AG09309 (cell line): ENCODE measurements at regions not wholly inside any gene's neighbourhood (a gene's known extent, or its start where the extent isn't known, plus 50 kb on each side); places are given as distances from the start of the nearest gene placed in this dataset.

Experiments used
- DNase-seq: peaks from one replicate; pipeline ENCODE4 v3.0.0-alpha.2; 2010; ENCODE audit warnings: low read depth
- H3K4me3 ChIP-seq: 2 replicates; pipeline ENCODE4 v1.5.1; 2011; ENCODE audit warnings: mild to moderate bottlenecking, low read depth, low read length, moderate library complexity; ENCODE audit not compliant: control insufficient read depth
- TF ChIP-seq, protein P1 (sequence below): IDR thresholded peaks from 2 replicates; pipeline ENCODE4 v1.5.1; 2011; ENCODE audit warnings: mild to moderate bottlenecking, low read depth, low read length, inconsistent platforms; ENCODE audit not compliant: insufficient read depth, control insufficient read depth; ENCODE audit errors: missing control alignments

DNA sequence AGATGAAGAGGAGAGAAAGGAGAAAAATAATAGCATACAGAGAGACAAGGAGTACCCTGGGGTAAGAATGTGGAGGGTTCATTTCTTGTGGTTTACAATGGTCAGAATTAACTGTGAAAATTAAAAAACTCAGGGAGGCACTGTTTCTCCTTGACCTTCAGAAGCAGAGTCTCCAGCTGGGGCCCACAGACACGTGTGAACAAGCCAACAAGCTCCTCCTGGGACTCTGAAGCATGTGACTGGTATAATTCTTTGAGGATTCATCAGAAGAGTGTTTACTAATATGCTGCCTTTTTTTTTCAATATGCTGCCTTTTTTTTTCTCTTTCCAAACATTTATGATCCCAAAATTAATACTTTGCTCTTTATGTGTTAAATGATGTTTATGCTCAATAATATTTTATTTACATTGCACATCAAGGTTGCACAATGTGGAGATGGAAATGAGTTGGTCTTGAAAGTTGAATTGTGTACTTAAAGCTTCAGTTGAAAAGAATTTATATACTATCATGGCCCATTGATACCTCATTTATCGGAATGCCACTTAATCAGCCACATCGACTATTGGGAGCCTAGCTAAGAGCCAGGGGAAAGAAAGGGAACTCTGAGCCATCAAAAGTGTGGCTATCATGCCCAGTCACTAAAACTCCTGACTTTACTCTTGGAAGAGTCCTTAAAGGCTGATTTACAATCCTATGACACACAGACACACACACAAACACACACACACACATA is 134.7 kb upstream of the RHOBTB1 start:
- TF ChIP-seq, protein P1, sequence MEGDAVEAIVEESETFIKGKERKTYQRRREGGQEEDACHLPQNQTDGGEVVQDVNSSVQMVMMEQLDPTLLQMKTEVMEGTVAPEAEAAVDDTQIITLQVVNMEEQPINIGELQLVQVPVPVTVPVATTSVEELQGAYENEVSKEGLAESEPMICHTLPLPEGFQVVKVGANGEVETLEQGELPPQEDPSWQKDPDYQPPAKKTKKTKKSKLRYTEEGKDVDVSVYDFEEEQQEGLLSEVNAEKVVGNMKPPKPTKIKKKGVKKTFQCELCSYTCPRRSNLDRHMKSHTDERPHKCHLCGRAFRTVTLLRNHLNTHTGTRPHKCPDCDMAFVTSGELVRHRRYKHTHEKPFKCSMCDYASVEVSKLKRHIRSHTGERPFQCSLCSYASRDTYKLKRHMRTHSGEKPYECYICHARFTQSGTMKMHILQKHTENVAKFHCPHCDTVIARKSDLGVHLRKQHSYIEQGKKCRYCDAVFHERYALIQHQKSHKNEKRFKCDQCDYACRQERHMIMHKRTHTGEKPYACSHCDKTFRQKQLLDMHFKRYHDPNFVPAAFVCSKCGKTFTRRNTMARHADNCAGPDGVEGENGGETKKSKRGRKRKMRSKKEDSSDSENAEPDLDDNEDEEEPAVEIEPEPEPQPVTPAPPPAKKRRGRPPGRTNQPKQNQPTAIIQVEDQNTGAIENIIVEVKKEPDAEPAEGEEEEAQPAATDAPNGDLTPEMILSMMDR: no peak
- H3K4me3 ChIP-seq: no peak overlapping the region
- no peak for DNase-seq

DNA sequence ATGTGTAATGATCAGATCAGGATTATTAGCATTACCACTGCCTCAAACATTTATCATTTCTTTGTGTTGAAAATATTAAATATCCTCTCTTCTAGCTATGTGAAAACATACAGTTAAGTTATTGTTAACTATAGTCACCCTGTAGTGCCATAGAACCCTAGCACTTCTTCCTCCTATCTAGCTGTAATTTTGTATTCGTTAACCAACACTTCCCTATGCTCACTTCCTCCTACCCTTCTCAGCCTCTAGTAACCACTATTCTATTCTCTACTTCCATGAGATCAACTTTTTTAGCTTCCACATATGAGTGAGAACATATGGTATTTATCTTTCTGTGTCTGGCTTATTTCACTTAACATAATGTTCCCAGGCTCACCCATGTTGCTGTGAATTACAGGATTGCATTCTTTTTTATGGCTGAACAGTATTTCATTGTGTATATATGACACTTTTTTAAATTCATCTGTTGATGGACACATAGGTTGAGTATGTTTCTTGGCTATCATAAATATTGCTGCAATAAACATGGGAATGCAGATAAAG is 132.7 kb upstream of the RHOBTB1 start:
- H3K4me3 ChIP-seq: no peak overlapping the region
- TF ChIP-seq, protein P1: no peak
- no peak for DNase-seq

DNA sequence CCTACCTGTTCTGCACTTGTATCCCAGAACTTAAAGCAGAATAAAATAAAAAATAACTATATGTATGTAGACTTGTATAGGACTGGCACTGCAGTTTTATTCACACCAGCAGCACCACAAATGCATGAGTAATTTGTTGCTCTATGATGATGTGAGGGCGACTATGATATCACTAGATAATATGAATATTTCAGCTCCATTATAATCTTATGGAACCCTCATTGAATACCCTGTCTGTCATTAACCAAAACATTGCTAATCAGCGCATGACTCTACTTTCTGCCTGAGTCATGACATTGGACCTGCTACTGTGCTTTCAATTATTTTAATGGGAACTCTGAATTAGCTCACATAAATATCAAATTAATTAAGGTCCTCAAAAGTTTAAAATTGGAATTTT is 129.4 kb upstream of the RHOBTB1 start:
- H3K4me3 ChIP-seq: no peak overlapping the region
- no peak for DNase-seq
- TF ChIP-seq, protein P1: no peak

DNA sequence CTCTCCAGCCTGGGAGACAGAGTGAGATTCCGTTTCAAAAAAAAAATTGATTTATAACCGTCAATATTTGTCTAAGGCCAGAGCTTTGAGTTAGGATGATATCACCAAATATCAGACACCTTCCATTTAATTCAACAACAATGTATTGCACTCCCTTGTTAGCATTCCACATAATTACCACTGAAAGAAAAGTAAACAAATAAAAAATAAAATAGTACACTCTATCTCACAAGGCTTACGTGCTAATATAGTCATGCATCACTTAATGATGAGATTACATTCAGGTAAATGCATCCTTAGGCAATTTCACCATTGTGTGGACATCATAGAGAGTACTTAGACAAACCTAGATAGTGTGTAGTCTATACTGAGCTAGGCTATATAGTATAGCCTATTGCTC is 127.6 kb upstream of the RHOBTB1 start:
- TF ChIP-seq, protein P1: no peak
- H3K4me3 ChIP-seq: no peak overlapping the region
- DNase-seq: no peak

DNA sequence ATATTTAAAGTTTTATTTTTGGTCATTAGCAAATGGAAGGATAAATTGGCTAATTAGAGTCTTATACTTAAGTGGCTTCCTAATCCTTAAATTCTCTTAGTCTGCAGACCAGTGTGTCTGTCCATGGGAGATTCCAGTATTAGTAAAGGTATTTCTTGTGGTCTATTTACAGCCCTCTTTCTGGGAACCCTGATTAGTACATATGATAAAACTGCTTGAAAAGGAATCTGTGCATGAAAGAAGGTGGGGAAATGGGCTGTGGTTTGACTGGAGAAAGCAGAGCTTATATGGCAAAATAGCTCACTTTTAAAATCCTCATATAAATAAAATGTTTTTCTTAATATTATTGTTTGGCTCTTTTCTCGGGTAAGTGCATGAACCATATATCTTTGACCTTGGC is 124.5 kb upstream of the RHOBTB1 start:
- no peak overlapping the region for H3K4me3 ChIP-seq
- TF ChIP-seq, protein P1: no peak
- DNase-seq: no peak

DNA sequence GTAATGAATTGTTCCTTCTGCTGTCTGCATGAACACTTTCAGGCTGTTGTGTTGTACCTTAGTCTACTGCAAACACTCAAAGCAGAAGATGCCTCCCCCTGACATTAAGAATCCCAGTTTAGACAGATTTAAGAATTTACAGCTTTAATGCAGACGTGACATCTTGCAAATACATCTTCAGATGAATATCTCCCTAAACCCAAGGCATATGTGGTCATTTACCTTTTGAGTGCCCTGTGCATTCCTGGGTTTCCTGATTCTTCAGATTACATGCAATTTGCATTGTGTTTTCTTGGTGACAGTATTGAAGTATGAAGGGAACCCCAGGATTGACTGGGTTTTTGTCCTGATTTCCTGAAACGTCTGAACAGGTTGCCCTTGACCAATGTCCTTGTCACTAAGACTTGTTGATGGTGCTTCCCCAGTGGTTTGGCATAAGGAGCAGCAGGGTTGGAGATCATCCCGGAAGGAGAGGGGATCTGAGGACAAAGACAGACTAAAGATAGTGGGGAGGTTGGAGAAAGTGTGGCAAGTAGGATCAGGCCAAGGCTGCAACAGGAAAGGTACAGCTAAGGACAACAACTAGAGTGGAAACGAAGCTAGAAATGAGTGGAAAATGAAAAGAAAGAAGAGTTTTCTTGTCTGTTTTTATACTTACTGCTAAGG is 123.8 kb upstream of the RHOBTB1 start:
- DNase-seq: no peak
- TF ChIP-seq, protein P1: no peak
- H3K4me3 ChIP-seq: no peak overlapping the region
